Liver (tissue), 8 donors: ENCODE measurements at regions not wholly inside any gene's neighbourhood (a gene's known extent, or its start where the extent isn't known, plus 50 kb on each side); places are given as distances from the start of the nearest gene placed in this dataset.

Source experiments
- DNase-seq: peaks from one replicate; pipeline ENCODE4 v3.0.0-alpha.2; 2017; ENCODE audit warnings: low spot score
- H3K27ac ChIP-seq, 2 donors: one replicate each; pipeline ENCODE4 v1.7.0; 2013; ENCODE audit warnings: inconsistent platforms in 2 of 2, low read length in 2 of 2, control low read depth in 1 of 2, low read depth in 1 of 2, mild to moderate bottlenecking in 1 of 2
- H3K27me3 ChIP-seq, 4 donors: one replicate each; pipeline versions ENCODE4 v1.6.1 to v1.7.0; 2013; ENCODE audit warnings: low read length in 3 of 4, inconsistent platforms in 1 of 4, mild to moderate bottlenecking in 1 of 4, moderate library complexity in 1 of 4; ENCODE audit not compliant: control insufficient read depth in 4 of 4, insufficient read depth in 4 of 4
- H3K36me3 ChIP-seq, 4 donors: one replicate each; pipeline versions ENCODE4 v1.6.1 to v1.7.0; 2013; ENCODE audit warnings: low read length in 3 of 4, mild to moderate bottlenecking in 3 of 4, low read depth in 1 of 4, moderate library complexity in 1 of 4; ENCODE audit not compliant: control insufficient read depth in 4 of 4, insufficient read depth in 3 of 4
- H3K4me1 ChIP-seq, 4 donors: one replicate each; pipeline versions ENCODE4 v1.6.1 to v1.7.0; 2013; ENCODE audit warnings: low read length in 3 of 4, mild to moderate bottlenecking in 3 of 4, moderate library complexity in 1 of 4; ENCODE audit not compliant: control insufficient read depth in 4 of 4, insufficient read depth in 4 of 4
- H3K4me3 ChIP-seq, 3 donors: one replicate each; pipeline versions ENCODE4 v1.6.1 to v1.7.0; 2013; ENCODE audit warnings: low read length in 3 of 3, control low read depth in 1 of 3, low read depth in 1 of 3, mild to moderate bottlenecking in 1 of 3
- H3K9ac ChIP-seq, 2 donors: one replicate each; pipeline ENCODE4 v1.7.0; 2013; ENCODE audit warnings: low read length in 2 of 2, mild to moderate bottlenecking in 2 of 2, moderate library complexity in 2 of 2, control low read depth in 1 of 2, low read depth in 1 of 2
- H3K9me3 ChIP-seq, 4 donors: one replicate each; pipeline versions ENCODE4 v1.6.1 to v1.7.0; 2013; ENCODE audit warnings: low read length in 3 of 4; ENCODE audit not compliant: control insufficient read depth in 4 of 4
- EGR1 ChIP-seq, 2 donors: IDR thresholded peaks; 2 replicates each; pipeline ENCODE4 v1.6.1; 2016 to 2018; ENCODE audit warnings: antibody characterized with exemption in 2 of 2, low read depth in 2 of 2
- FOXA1 ChIP-seq: IDR thresholded peaks from 2 replicates; pipeline ENCODE4 v1.6.1; 2016; ENCODE audit warnings: antibody characterized with exemption
- FOXA2 ChIP-seq: IDR thresholded peaks from 2 replicates; pipeline ENCODE4 v1.6.1; 2016; ENCODE audit warnings: antibody characterized with exemption
- GABPA ChIP-seq, 2 donors: IDR thresholded peaks in 1 of 2; conservative IDR thresholded peaks in 1 of 2; 2 replicates each; pipeline ENCODE4 v1.6.1; 2016; ENCODE audit warnings: antibody characterized with exemption in 2 of 2, mild to moderate bottlenecking in 1 of 2, moderate library complexity in 1 of 2
- HNF4A ChIP-seq, 2 donors: conservative IDR thresholded peaks; 2 replicates each; pipeline ENCODE4 v1.6.1; 2016; ENCODE audit warnings: antibody characterized with exemption in 2 of 2, mild to moderate bottlenecking in 2 of 2
- HNF4G ChIP-seq: IDR thresholded peaks from 2 replicates; pipeline ENCODE4 v1.6.1; 2016; ENCODE audit warnings: antibody characterized with exemption
- JUND ChIP-seq, 2 donors: IDR thresholded peaks; 2 replicates each; pipeline ENCODE4 v1.6.1; 2016; ENCODE audit warnings: antibody characterized with exemption in 2 of 2
- NR2F2 ChIP-seq: IDR thresholded peaks from 2 replicates; pipeline ENCODE4 v1.6.1; 2016; ENCODE audit warnings: antibody characterized with exemption
- RAD21 ChIP-seq, 2 donors: IDR thresholded peaks; 2 replicates each; pipeline ENCODE4 v1.6.1; 2016; ENCODE audit warnings: antibody characterized with exemption in 2 of 2, mild to moderate bottlenecking in 2 of 2
- RXRA ChIP-seq, 2 donors: IDR thresholded peaks; 2 replicates each; pipeline ENCODE4 v1.6.1; 2017 to 2018; ENCODE audit warnings: antibody characterized with exemption in 2 of 2, mild to moderate bottlenecking in 1 of 2
- SP1 ChIP-seq: IDR thresholded peaks from 2 replicates; pipeline ENCODE4 v1.6.1; 2018; ENCODE audit warnings: antibody characterized with exemption, mild to moderate bottlenecking
- TAF1 ChIP-seq: conservative IDR thresholded peaks from 2 replicates; pipeline ENCODE4 v1.6.1; 2016; ENCODE audit warnings: antibody characterized with exemption, mild to moderate bottlenecking
- YY1 ChIP-seq: IDR thresholded peaks from 2 replicates; pipeline ENCODE4 v1.6.1; 2016; ENCODE audit warnings: antibody characterized with exemption, mild to moderate bottlenecking
- WGBS: extraction: QIAGEN DNeasy Blood & Tissue Kit; methylation state at CpG from one replicate; pipeline ENCODE4 v1.1.7; 2013; 5-methylcytosine and 5-hydroxymethylcytosine counted together
- TF ChIP-seq, protein P1 (sequence below): IDR thresholded peaks from 2 replicates; pipeline ENCODE4 v1.6.1; 2016; ENCODE audit warnings: antibody characterized with exemption
- TF ChIP-seq, protein P2 (sequence below): IDR thresholded peaks from 2 replicates; pipeline ENCODE4 v1.6.1; 2016; ENCODE audit warnings: antibody characterized with exemption
- TF ChIP-seq, protein P3 (sequence below): IDR thresholded peaks from 2 replicates; pipeline ENCODE4 v1.6.1; 2016; ENCODE audit warnings: antibody characterized with exemption, mild to moderate bottlenecking
- TF ChIP-seq, protein P4 (sequence below): fragments of 150-350 bp; IDR thresholded peaks from 2 replicates; pipeline ENCODE4 v1.5.1; 2017; ENCODE audit warnings: improper control_type of control experiment, low read depth, low read length; ENCODE audit not compliant: missing input control
- donor health status: healthy.
- donor health status: healthy.
- donor health status: healthy.
- donor health status: healthy.
- donor health status: healthy.

DNA sequence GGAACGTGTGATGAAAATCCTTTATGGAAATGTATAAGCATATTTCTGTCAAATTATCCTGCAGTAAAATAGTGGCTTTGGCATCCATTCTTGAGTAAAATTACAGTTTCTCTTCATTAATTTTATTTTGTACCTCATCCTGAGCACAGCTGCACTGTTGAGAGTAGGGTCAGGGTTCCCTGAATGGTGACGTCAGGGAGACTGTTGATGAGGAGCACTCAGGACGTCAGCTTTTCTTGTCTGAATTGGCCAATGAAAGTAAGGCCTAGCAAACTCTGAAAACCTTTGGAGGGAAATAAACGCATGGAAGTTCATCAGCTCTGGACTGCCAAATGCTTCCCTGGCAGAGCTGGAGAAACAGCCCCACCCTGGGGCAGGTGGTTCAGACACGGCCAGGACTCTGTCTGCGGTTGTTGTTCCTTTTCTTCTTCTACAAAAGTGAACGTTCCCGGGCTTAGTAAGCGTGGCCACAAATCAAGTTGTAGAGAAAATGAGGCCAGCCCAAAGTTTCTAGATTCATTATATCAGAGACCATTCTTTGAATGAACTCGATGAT is 179.7 kb upstream of the EXOC2 start:
- H3K27ac ChIP-seq, result no peak overlapping the region
- peaks cover 0 to 2% (median 0%) of the 10 kb centered on the region in 4 donors for H3K27me3 ChIP-seq
- H3K36me3 ChIP-seq, result no peaks in the 10 kb centered on the region
- DNase-seq, result no peak
- no peak overlapping the region for H3K9ac ChIP-seq
- no peaks in the 10 kb centered on the region for H3K4me1 ChIP-seq
- TF ChIP-seq, protein P1, sequence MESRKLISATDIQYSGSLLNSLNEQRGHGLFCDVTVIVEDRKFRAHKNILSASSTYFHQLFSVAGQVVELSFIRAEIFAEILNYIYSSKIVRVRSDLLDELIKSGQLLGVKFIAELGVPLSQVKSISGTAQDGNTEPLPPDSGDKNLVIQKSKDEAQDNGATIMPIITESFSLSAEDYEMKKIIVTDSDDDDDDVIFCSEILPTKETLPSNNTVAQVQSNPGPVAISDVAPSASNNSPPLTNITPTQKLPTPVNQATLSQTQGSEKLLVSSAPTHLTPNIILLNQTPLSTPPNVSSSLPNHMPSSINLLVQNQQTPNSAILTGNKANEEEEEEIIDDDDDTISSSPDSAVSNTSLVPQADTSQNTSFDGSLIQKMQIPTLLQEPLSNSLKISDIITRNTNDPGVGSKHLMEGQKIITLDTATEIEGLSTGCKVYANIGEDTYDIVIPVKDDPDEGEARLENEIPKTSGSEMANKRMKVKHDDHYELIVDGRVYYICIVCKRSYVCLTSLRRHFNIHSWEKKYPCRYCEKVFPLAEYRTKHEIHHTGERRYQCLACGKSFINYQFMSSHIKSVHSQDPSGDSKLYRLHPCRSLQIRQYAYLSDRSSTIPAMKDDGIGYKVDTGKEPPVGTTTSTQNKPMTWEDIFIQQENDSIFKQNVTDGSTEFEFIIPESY, result no peak
- TF ChIP-seq SP1 (no peak), YY1 (no peak), RXRA (IDR thresholded peaks at IDR 0.05) (no peak), FOXA1 (no peak), NR2F2 (no peak), HNF4G (no peak), JUND (IDR thresholded peaks at IDR 0.05) (no peak), RAD21 (IDR thresholded peaks at IDR 0.05) (no peak), GABPA (IDR thresholded peaks at IDR 0.05 in 1 of 2, conservative IDR thresholded peaks at IDR 0.05 in 1 of 2) (no peak)
- H3K4me3 ChIP-seq, result no peak overlapping the region
- no peaks in the 10 kb centered on the region for H3K9me3 ChIP-seq
- WGBS, result 89% methylated on average over 10 of the region's 10 CpGs

DNA sequence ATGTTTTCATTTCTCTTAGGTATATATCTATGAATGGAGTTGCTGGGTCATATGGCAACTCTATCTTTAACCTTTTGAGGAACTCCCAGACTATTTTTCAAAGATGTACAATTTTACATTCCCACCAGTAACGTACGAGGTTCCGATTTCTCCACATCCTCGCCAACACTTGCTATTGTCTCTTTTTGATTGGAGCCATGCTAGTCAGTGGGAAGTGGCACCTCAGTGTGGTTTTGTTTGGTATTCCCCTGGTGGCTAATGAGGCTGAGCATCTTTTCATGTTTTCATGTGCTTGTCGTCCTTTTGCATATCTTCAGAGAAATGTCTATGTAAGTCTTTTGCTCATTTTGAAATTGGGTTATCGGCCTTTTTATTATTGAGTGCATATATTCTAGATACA is 178.6 kb upstream of the EXOC2 start:
- Histone ChIP-seq H3K27ac (no peak overlapping the region), H3K27me3 (peaks cover 0 to 2% (median 0%) of the 10 kb centered on the region in 4 donors), H3K9ac (no peak overlapping the region), H3K4me3 (no peak overlapping the region), H3K36me3 (no peaks in the 10 kb centered on the region), H3K4me1 (no peaks in the 10 kb centered on the region), H3K9me3 (no peaks in the 10 kb centered on the region)
- TF ChIP-seq GABPA (IDR thresholded peaks at IDR 0.05 in 1 of 2, conservative IDR thresholded peaks at IDR 0.05 in 1 of 2) (no peak), HNF4A (conservative IDR thresholded peaks at IDR 0.05) (no peak), RAD21 (IDR thresholded peaks at IDR 0.05) (no peak), NR2F2 (no peak), RXRA (IDR thresholded peaks at IDR 0.05) (no peak), HNF4G (no peak), FOXA2 (no peak), SP1 (no peak), FOXA1 (no peak), YY1 (no peak), EGR1 (IDR thresholded peaks at IDR 0.05; ENCODE audit: low read depth in 2 of 2) (no peak), JUND (IDR thresholded peaks at IDR 0.05) (no peak), TAF1 (no peak)
- TF ChIP-seq, protein P2, sequence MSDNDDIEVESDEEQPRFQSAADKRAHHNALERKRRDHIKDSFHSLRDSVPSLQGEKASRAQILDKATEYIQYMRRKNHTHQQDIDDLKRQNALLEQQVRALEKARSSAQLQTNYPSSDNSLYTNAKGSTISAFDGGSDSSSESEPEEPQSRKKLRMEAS, result no peak
- TF ChIP-seq, protein P3, sequence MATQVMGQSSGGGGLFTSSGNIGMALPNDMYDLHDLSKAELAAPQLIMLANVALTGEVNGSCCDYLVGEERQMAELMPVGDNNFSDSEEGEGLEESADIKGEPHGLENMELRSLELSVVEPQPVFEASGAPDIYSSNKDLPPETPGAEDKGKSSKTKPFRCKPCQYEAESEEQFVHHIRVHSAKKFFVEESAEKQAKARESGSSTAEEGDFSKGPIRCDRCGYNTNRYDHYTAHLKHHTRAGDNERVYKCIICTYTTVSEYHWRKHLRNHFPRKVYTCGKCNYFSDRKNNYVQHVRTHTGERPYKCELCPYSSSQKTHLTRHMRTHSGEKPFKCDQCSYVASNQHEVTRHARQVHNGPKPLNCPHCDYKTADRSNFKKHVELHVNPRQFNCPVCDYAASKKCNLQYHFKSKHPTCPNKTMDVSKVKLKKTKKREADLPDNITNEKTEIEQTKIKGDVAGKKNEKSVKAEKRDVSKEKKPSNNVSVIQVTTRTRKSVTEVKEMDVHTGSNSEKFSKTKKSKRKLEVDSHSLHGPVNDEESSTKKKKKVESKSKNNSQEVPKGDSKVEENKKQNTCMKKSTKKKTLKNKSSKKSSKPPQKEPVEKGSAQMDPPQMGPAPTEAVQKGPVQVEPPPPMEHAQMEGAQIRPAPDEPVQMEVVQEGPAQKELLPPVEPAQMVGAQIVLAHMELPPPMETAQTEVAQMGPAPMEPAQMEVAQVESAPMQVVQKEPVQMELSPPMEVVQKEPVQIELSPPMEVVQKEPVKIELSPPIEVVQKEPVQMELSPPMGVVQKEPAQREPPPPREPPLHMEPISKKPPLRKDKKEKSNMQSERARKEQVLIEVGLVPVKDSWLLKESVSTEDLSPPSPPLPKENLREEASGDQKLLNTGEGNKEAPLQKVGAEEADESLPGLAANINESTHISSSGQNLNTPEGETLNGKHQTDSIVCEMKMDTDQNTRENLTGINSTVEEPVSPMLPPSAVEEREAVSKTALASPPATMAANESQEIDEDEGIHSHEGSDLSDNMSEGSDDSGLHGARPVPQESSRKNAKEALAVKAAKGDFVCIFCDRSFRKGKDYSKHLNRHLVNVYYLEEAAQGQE, result no peak
- TF ChIP-seq, protein P4, sequence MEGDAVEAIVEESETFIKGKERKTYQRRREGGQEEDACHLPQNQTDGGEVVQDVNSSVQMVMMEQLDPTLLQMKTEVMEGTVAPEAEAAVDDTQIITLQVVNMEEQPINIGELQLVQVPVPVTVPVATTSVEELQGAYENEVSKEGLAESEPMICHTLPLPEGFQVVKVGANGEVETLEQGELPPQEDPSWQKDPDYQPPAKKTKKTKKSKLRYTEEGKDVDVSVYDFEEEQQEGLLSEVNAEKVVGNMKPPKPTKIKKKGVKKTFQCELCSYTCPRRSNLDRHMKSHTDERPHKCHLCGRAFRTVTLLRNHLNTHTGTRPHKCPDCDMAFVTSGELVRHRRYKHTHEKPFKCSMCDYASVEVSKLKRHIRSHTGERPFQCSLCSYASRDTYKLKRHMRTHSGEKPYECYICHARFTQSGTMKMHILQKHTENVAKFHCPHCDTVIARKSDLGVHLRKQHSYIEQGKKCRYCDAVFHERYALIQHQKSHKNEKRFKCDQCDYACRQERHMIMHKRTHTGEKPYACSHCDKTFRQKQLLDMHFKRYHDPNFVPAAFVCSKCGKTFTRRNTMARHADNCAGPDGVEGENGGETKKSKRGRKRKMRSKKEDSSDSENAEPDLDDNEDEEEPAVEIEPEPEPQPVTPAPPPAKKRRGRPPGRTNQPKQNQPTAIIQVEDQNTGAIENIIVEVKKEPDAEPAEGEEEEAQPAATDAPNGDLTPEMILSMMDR, result no peak
- TF ChIP-seq, protein P1, result no peak
- 94% methylated on average over 6 of the region's 6 CpGs for WGBS
- no peak for DNase-seq
